IMR-90 (cell line): ENCODE measurements at regions not wholly inside any gene's neighbourhood (a gene's known extent, or its start where the extent isn't known, plus 50 kb on each side); places are given as distances from the start of the nearest gene placed in this dataset.

Experiments used
- ATAC-seq: fragments of 200-7000 bp; cut with Tn5 transposase; 2 replicates; pipeline ENCODE4 v1.9.1; 2020; ENCODE audit warnings: low read depth, mild to moderate bottlenecking, moderate library complexity
- BruUV-seq: library from RNA; stranded (reverse); fragments of 400-500 nt; replicated peaks from 2 replicates; lab custom pipeline; 2021; lab: Mats Ljungman, UMichigan
- CTCF ChIA-PET: fragments of 300-600 bp; formaldehyde crosslinking; extraction: SDS; loops from one replicate; lab custom pipeline; 2021; ENCODE audit warnings: antibody characterized with exemption; lab: Yijun Ruan, JAX
- POLR2A ChIA-PET: fragments of 300-600 bp; sonication (Branson Sonifier 250); formaldehyde crosslinking; loops from one replicate; lab custom pipeline; 2022; ENCODE audit warnings: antibody characterized with exemption; ENCODE audit not compliant: unreplicated experiment; lab: Charles Lee
- DNase-seq: peaks from one replicate; pipeline ENCODE4 v3.0.0; 2013
- H2AFZ ChIP-seq: replicated peaks from 2 replicates; pipeline ENCODE3; 2013; ENCODE audit warnings: low read length, mild to moderate bottlenecking; ENCODE audit not compliant: poor library complexity
- H2AK5ac ChIP-seq: 2 replicates; pipeline ENCODE4 v1.6.1; 2013; ENCODE audit warnings: low read depth, low read length, inconsistent platforms
- H2AK9ac ChIP-seq: replicated peaks from 2 replicates; pipeline ENCODE3; 2013; ENCODE audit warnings: mild to moderate bottlenecking, low read depth, low read length, moderate library complexity; ENCODE audit not compliant: poor library complexity
- H2BK120ac ChIP-seq: 2 replicates; pipeline ENCODE4 v1.6.1; 2013; ENCODE audit warnings: low read depth, low read length, inconsistent platforms
- H2BK15ac ChIP-seq: 3 replicates; pipeline ENCODE4 v1.6.1; 2013; ENCODE audit warnings: low read depth, low read length, inconsistent platforms
- H2BK20ac ChIP-seq: 2 replicates; pipeline ENCODE4 v1.6.1; 2013; ENCODE audit warnings: low read depth, mild to moderate bottlenecking, inconsistent platforms, low read length, moderate library complexity
- H2BK5ac ChIP-seq: 2 replicates; pipeline ENCODE4 v1.6.1; 2013; ENCODE audit warnings: mild to moderate bottlenecking, low read depth, low read length, inconsistent platforms; ENCODE audit not compliant: poor library complexity, severe bottlenecking
- H3K14ac ChIP-seq: replicated peaks from 2 replicates; pipeline ENCODE4 v1.6.1; 2013; ENCODE audit warnings: low read depth, low read length, inconsistent platforms
- H3K18ac ChIP-seq: 2 replicates; pipeline ENCODE4 v1.6.1; 2013; ENCODE audit warnings: low read depth, low read length, control low read depth
- H3K23ac ChIP-seq: 2 replicates; pipeline ENCODE4 v1.6.1; 2013; ENCODE audit warnings: low read depth, low read length, inconsistent platforms
- H3K27ac ChIP-seq: 2 replicates; pipeline ENCODE4 v1.5.1; 2013; ENCODE audit warnings: mild to moderate bottlenecking, control low read depth, low read length; ENCODE audit not compliant: insufficient read depth
- H3K27me3 ChIP-seq: 2 replicates; pipeline ENCODE4 v1.6.1; 2013; ENCODE audit warnings: low read length; ENCODE audit not compliant: control insufficient read depth, insufficient read depth
- H3K36me3 ChIP-seq: 2 replicates; pipeline ENCODE4 v1.6.1; 2013; ENCODE audit warnings: low read length, mixed read lengths; ENCODE audit not compliant: control insufficient read depth, insufficient read depth
- H3K4ac ChIP-seq: 2 replicates; pipeline ENCODE4 v1.6.1; 2013; ENCODE audit warnings: low read depth, low read length, inconsistent platforms
- H3K4me1 ChIP-seq: 2 replicates; pipeline ENCODE4 v1.6.1; 2013; ENCODE audit warnings: low read length, mixed read lengths; ENCODE audit not compliant: control insufficient read depth, insufficient read depth
- H3K4me2 ChIP-seq: 2 replicates; pipeline ENCODE4 v1.6.1; 2013; ENCODE audit warnings: low read depth, mild to moderate bottlenecking, control low read depth, low read length, moderate library complexity
- H3K4me3 ChIP-seq: 2 replicates; pipeline ENCODE4 v1.5.1; 2013; ENCODE audit warnings: low read depth, mild to moderate bottlenecking, control low read depth, low read length, moderate library complexity; ENCODE audit not compliant: insufficient read depth
- H3K56ac ChIP-seq: 2 replicates; pipeline ENCODE4 v1.6.1; 2013; ENCODE audit warnings: low read length, inconsistent platforms; ENCODE audit not compliant: insufficient read depth; ENCODE audit errors: extremely low read depth
- H3K79me1 ChIP-seq, 2 experiments: 2 replicates each; pipeline ENCODE4 v1.6.1; 2013; ENCODE audit warnings: low read length in 2 of 2, inconsistent platforms in 1 of 2, low read depth in 1 of 2
- H3K9ac ChIP-seq: 2 replicates; pipeline ENCODE4 v1.6.1; 2013; ENCODE audit warnings: low read depth, low read length, control low read depth
- H3K9me1 ChIP-seq: 2 replicates; pipeline ENCODE4 v1.6.1; 2013; ENCODE audit warnings: low read length, inconsistent platforms; ENCODE audit not compliant: insufficient read depth
- H3K9me3 ChIP-seq: 2 replicates; pipeline ENCODE4 v1.6.1; 2013; ENCODE audit warnings: low read length; ENCODE audit not compliant: control insufficient read depth, insufficient read depth
- H4K20me1 ChIP-seq: 2 replicates; pipeline ENCODE4 v1.6.1; 2013; ENCODE audit warnings: low read length, inconsistent platforms; ENCODE audit not compliant: insufficient read depth
- H4K5ac ChIP-seq: 2 replicates; pipeline ENCODE4 v1.6.1; 2013; ENCODE audit warnings: mild to moderate bottlenecking, low read depth, low read length, control low read depth
- H4K8ac ChIP-seq, 2 experiments: 2 replicates each; pipeline ENCODE4 v1.6.1; 2013; ENCODE audit warnings: low read depth in 2 of 2, low read length in 2 of 2, control low read depth in 1 of 2, inconsistent platforms in 1 of 2
- H4K91ac ChIP-seq: 2 replicates; pipeline ENCODE4 v1.6.1; 2013; ENCODE audit warnings: low read depth, low read length, inconsistent platforms; ENCODE audit not compliant: insufficient read depth
- BHLHE40 ChIP-seq: fragments of 150-350 bp; IDR thresholded peaks from 2 replicates; pipeline ENCODE4 v1.6.1; 2016; ENCODE audit warnings: mild to moderate bottlenecking, low read depth, low read length
- CEBPB ChIP-seq: IDR thresholded peaks from 2 replicates; pipeline ENCODE4 v1.6.1; 2012; ENCODE audit warnings: low read depth, low read length, improper control_type of control experiment
- CHD1 ChIP-seq: IDR thresholded peaks from 2 replicates; pipeline ENCODE4 v1.6.1; 2012; ENCODE audit warnings: low read depth, low read length, improper control_type of control experiment
- CTCF ChIP-seq: conservative IDR thresholded peaks from 2 replicates; pipeline ENCODE4 v1.5.1; 2012; ENCODE audit warnings: mild to moderate bottlenecking, low read depth, low read length, improper control_type of control experiment
- ELK1 ChIP-seq: fragments of 150-350 bp; IDR thresholded peaks from 2 replicates; pipeline ENCODE4 v1.6.1; 2016; ENCODE audit warnings: low read depth, mild to moderate bottlenecking, low read length, moderate library complexity, borderline replicate concordance
- FOS ChIP-seq: fragments of 150-350 bp; IDR thresholded peaks from 2 replicates; pipeline ENCODE4 v1.6.1; 2016; ENCODE audit warnings: low read depth, low read length
- MAFK ChIP-seq: IDR thresholded peaks from 2 replicates; pipeline ENCODE4 v1.6.1; 2012; ENCODE audit warnings: low read depth, low read length, improper control_type of control experiment
- MAZ ChIP-seq: IDR thresholded peaks from 2 replicates; pipeline ENCODE4 v1.6.1; 2012; ENCODE audit warnings: low read depth, mild to moderate bottlenecking, low read length, improper control_type of control experiment, moderate library complexity, borderline replicate concordance
- MXI1 ChIP-seq: IDR thresholded peaks from 2 replicates; pipeline ENCODE4 v1.6.1; 2012; ENCODE audit warnings: low read depth, mild to moderate bottlenecking, low read length, moderate library complexity, borderline replicate concordance
- NFE2L2 ChIP-seq: fragments of 150-350 bp; IDR thresholded peaks from 2 replicates; pipeline ENCODE4 v1.6.1; 2016; ENCODE audit warnings: low read depth, mild to moderate bottlenecking, low read length
- POLR2A ChIP-seq: IDR thresholded peaks from 2 replicates; pipeline ENCODE4 v1.6.1; 2012; ENCODE audit warnings: mild to moderate bottlenecking, low read depth, low read length
- RCOR1 ChIP-seq: IDR thresholded peaks from 2 replicates; pipeline ENCODE4 v1.6.1; 2012; ENCODE audit warnings: mild to moderate bottlenecking, low read length, improper control_type of control experiment; ENCODE audit not compliant: insufficient replicate concordance
- RFX5 ChIP-seq: IDR thresholded peaks from 2 replicates; pipeline ENCODE4 v1.8.0; 2012; ENCODE audit warnings: low read depth, mild to moderate bottlenecking, low read length, moderate library complexity
- SMC3 ChIP-seq: fragments of 150-350 bp; IDR thresholded peaks from 2 replicates; pipeline ENCODE4 v1.6.1; 2016; ENCODE audit warnings: low read depth, mild to moderate bottlenecking, antibody characterized with exemption, low read length, moderate library complexity
- WGBS, 2 experiments: methylation state at CpG; one replicate each; pipeline versions ENCODE4 v1.1.5 to v1.1.7; 2013; ENCODE audit warnings: missing lambda C conversion rate in 2 of 2; ENCODE audit not compliant: insufficient read length in 1 of 2; ENCODE audit errors: extremely low coverage in 2 of 2; 5-methylcytosine and 5-hydroxymethylcytosine counted together
- dilution Hi-C: fragments of 300-500 bp; cut with HindIII; formaldehyde crosslinking; loops from one replicate; pipeline ENCODE4 v1.14.3; 2018; ENCODE audit warnings: low sequenced_read_pairs; ENCODE audit not compliant: unreplicated experiment
- in situ Hi-C: fragments of 300-500 bp; cut with MboI; formaldehyde crosslinking; loops from 3 replicates; pipeline ENCODE4 v1.14.3; 2019; ENCODE audit warnings: low sequenced_read_pairs, inconsistent platforms, mixed read lengths
- intact Hi-C: fragments of 100-400 bp; cut with micrococcal nuclease; formaldehyde crosslinking; loops from 2 replicates; pipeline ENCODE4 v1.10.0; 2022
- TF ChIP-seq, protein P1 (sequence below): fragments of 150-350 bp; IDR thresholded peaks from 2 replicates; pipeline ENCODE4 v1.6.1; 2017; ENCODE audit warnings: mild to moderate bottlenecking, antibody characterized with exemption, low read length, low read depth

- no peak overlapping the region for H2AFZ ChIP-seq
- no TSS peak for BruUV-seq
- ATAC-seq = no peak
- ChIA-PET POLR2A (no interaction called here), CTCF (interaction anchor here (0.5 to 0.6 kb wide), 2 partner anchors 10 to 22 kb away, joined by 3 read pairs; no protein-coding TSS in a partner anchor)
- no peak overlapping the region for H2BK20ac ChIP-seq
- intact Hi-C loops = no loop called here
- no peak overlapping the region for H4K5ac ChIP-seq
- H3K56ac ChIP-seq = no peak overlapping the region
- no peaks in the 10 kb centered on the region for H3K9me1 ChIP-seq
- H2BK5ac ChIP-seq = no peak overlapping the region
- H3K4me1 ChIP-seq = no peaks in the 10 kb centered on the region
- H3K4me3 ChIP-seq = no peak overlapping the region
- dilution Hi-C loops = no loop called here
- no peak overlapping the region for H3K23ac ChIP-seq
- no peak overlapping the region for H2BK120ac ChIP-seq
- no peak overlapping the region for H2BK15ac ChIP-seq
- H3K27ac ChIP-seq = no peak overlapping the region
- no peaks in the 10 kb centered on the region for H4K20me1 ChIP-seq
- no peak overlapping the region for H3K4ac ChIP-seq
- no peaks in the 10 kb centered on the region for H3K36me3 ChIP-seq
- no peaks in the 10 kb centered on the region for H3K27me3 ChIP-seq
- no peak overlapping the region for H4K91ac ChIP-seq
- WGBS, 2 experiments = no CpG with 5 or more reads among the region's 1 CpG
- peaks cover 4% of the 10 kb centered on the region; the same call in 1 of the 2 replicates for H3K9me3 ChIP-seq
- in situ Hi-C loops = no loop called here
- H3K79me1 ChIP-seq = no peaks in the 10 kb centered on the region
- no peak overlapping the region for H3K9ac ChIP-seq
- no peak overlapping the region for H3K18ac ChIP-seq
- no peak for DNase-seq
- TF ChIP-seq NFE2L2 (no peak), BHLHE40 (no peak), RFX5 (no peak), FOS (no peak), MAZ (no peak), MAFK (no peak), RCOR1 (no peak), MXI1 (no peak), CTCF (no peak), CEBPB (no peak), POLR2A (no peak), CHD1 (no peak), ELK1 (no peak), SMC3 (no peak)
- TF ChIP-seq, protein P1, sequence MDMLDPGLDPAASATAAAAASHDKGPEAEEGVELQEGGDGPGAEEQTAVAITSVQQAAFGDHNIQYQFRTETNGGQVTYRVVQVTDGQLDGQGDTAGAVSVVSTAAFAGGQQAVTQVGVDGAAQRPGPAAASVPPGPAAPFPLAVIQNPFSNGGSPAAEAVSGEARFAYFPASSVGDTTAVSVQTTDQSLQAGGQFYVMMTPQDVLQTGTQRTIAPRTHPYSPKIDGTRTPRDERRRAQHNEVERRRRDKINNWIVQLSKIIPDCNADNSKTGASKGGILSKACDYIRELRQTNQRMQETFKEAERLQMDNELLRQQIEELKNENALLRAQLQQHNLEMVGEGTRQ = no peak
- H4K8ac ChIP-seq = no peak overlapping the region
- H3K14ac ChIP-seq = no peak overlapping the region
- no peak overlapping the region for H3K4me2 ChIP-seq
- no peak overlapping the region for H2AK5ac ChIP-seq
- H2AK9ac ChIP-seq = no peak overlapping the region
These were observed 1090.4 kb upstream of the CDH6 start for GRCh38 chr5:30103052-30103451.
